ENCODE measurements at regions not wholly inside any gene's neighbourhood (a gene's known extent, or its start where the extent isn't known, plus 50 kb on each side); places are given as distances from the start of the nearest gene placed in this dataset.
"Not testable (repeated sequence)": the region's sequence is repeated elsewhere in the genome, so short reads cannot be mapped to it uniquely, and the experiment has no call there.

- no peak for DNase-seq
Observed at GRCh38 chr4:141290771-141291170, 70.1 kb downstream of the ZNF330 start.

- no peak for DNase-seq
Observed at GRCh38 chr4:141294306-141294705, 73.6 kb downstream of the ZNF330 start.

- no peak for DNase-seq
Observed at GRCh38 chr4:141301216-141301615, 80.5 kb downstream of the ZNF330 start.

GRCh38 chr4:141302924-141303323, 82.2 kb downstream of the ZNF330 start:
- DNase-seq: no peak

GRCh38 chr4:141304346-141304745, 83.7 kb downstream of the ZNF330 start:
- DNase-seq: no peak

GRCh38 chr4:141306331-141306730, 85.6 kb downstream of the ZNF330 start:
- no peak for DNase-seq

GRCh38 chr4:141307241-141307689, 86.6 kb downstream of the ZNF330 start:
- peak; percentile 2 for DNase-seq

- no peak for DNase-seq
Observed at GRCh38 chr4:141309874-141310273, 89.2 kb downstream of the ZNF330 start.

GRCh38 chr4:141311246-141312204, 90.8 kb downstream of the ZNF330 start:
- no peak for DNase-seq

- no peak for DNase-seq
Observed at GRCh38 chr4:141314627-141315026, 93.9 kb downstream of the ZNF330 start.

GRCh38 chr4:141328560-141329173, 108.0 kb downstream of the ZNF330 start:
- no peak for DNase-seq

GRCh38 chr4:141329174-141329569, 108.5 kb downstream of the ZNF330 start:
- DNase-seq: no peak

- no peak for DNase-seq
Observed at GRCh38 chr4:141330616-141331015, 109.9 kb downstream of the ZNF330 start.

GRCh38 chr4:141331534-141332358, 111.1 kb downstream of the ZNF330 start:
- DNase-seq: no peak

GRCh38 chr4:141332359-141333181, 111.9 kb downstream of the ZNF330 start:
- not testable (repeated sequence) for DNase-seq

GRCh38 chr4:141333456-141334230, 112.9 kb downstream of the ZNF330 start:
- not testable (repeated sequence) for DNase-seq

- DNase-seq: no peak
Observed at GRCh38 chr4:141335166-141335565, 114.5 kb downstream of the ZNF330 start.

- DNase-seq: no peak
Observed at GRCh38 chr4:141338238-141338637, 117.5 kb downstream of the ZNF330 start.

- no peak for DNase-seq
Observed at GRCh38 chr4:141339391-141339790, 118.7 kb downstream of the ZNF330 start.

GRCh38 chr4:141339966-141340365, 119.3 kb downstream of the ZNF330 start:
- DNase-seq: no peak

GRCh38 chr4:141340458-141340857, 119.8 kb downstream of the ZNF330 start:
- DNase-seq: no peak

All from NCI-H1092 (cell line).